GM19468 (cell line): ENCODE measurements at regions not wholly inside any gene's neighbourhood (a gene's known extent, or its start where the extent isn't known, plus 50 kb on each side); places are given as distances from the start of the nearest gene placed in this dataset.

ENCODE experiments used
- ATAC-seq: cut with Tn5 transposase; IDR thresholded peaks from one replicate; pipeline ENCODE4 v1.9.1; 2021; ENCODE audit warnings: mild to moderate bottlenecking, moderate library complexity, moderate number of reproducible peaks; ENCODE audit not compliant: unreplicated experiment; ENCODE audit errors: extremely low read depth

GRCh38 chr2:160666154-160667060, 172.8 kb upstream of the RBMS1 start:
- ATAC-seq, result no peak

GRCh38 chr2:160667811-160668210, 174.2 kb upstream of the RBMS1 start:
- ATAC-seq, result no peak

- no peak for ATAC-seq
Observed at GRCh38 chr2:160670618-160671017, 177.0 kb upstream of the RBMS1 start.

GRCh38 chr2:160672211-160672610, 178.6 kb upstream of the RBMS1 start:
- ATAC-seq, result no peak

DNA sequence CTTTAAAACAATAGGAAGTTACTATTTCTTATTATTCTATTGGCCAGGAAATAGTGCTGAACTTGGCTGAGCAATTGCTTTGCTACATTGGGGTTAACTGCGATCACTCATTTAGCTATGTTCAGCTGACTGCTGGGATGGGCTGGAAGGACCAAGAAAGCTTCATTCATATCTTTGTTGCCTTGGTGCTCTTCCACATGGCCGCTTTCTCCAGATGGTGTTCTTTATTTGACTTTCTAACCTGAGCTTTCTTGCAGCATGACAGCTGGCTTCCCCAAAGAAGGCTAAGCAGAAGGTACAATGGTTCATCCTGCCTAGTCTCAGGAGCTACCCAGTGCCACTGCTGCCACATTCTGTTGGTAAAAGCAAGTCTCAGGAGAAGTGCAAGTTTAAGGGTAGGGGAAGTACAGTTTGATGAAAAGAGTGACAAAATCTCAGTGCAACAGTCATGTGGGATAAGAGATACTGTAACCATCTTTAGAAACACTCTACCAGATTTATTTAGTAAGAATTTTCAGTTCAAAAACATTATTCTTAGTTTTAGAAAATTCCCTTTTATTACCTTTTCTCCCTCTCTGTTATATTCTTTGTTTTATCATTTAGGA, 180.6 kb upstream of the RBMS1 start:
- ATAC-seq, result no peak

DNA sequence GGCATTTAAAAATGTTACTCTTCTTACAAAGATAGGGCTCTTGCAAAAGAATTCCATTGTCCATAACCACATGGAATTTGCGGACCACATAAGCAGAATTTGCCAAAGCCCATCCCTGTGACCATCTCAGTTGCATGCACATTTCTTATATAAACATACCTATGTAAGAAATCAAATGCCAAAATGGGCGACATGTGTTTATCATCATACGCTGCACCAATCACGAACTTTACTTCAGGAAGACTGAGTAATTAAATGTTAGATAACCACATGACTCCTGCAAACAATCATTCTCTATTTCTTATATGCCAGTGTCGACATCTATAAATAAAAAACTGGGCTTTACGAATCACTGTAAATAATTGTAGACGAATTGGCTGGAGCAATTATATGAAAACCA, 186.1 kb upstream of the RBMS1 start:
- ATAC-seq, result no peak

DNA sequence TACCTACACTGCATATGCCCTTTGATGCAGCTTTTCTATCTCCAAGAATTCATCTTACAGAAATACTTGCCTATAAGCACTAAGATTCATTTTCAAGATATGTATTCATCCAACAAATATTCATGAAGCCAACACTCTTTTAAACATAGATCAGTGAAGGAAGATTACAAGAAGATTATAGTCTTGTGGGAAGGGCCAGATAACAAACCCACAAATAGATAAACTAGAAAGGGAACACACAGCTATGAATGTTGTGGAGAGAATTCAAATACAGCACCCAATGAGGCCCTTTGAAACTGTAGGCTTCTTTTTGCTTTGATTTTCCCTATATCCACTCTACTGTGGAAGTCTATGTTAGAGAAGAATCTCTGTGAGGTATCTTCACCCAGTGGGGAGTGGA, 186.7 kb upstream of the RBMS1 start:
- no peak for ATAC-seq

DNA sequence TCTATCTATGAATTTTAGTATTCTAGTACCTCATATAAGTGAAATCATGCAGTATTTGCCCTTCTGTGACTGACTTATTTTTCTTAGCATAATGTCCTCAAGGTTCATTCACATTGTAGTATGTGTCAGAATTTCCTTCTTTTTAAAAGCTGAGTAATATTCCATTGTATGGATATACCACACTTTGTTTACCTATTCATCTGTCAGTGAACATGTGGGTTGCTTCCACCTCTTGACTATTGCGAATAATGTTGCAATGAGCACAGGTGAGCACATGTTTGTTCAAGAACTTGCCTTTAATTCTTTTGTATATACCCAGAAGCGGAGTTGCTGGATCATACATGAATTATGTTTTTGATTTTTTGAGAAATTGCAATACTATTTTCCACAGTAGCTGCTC, 187.4 kb upstream of the RBMS1 start:
- ATAC-seq, result no peak

DNA sequence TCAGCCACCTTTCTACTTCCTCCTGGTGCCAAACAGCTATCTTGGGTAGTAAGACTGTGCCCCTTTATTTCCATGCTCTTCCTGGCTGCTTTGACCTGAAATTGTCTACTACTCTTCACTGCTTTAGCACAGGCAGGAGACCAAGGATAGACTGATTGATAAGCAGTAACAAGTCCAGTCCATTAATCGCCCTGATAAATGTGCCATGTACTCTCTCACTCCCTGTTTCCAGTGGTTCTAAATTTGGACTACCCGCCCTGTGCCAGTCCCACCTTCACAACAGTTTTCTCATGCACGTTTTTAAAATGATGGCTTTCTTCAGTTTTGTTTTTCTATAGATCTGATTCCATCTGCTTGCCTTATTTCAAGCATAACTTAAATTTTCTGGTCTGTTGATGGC, 189.6 kb upstream of the RBMS1 start:
- no peak for ATAC-seq

GRCh38 chr2:160687629-160688028, 194.0 kb upstream of the RBMS1 start:
- no peak for ATAC-seq

- ATAC-seq, result no peak
Observed at GRCh38 chr2:160689441-160689840, 195.8 kb upstream of the RBMS1 start.

DNA sequence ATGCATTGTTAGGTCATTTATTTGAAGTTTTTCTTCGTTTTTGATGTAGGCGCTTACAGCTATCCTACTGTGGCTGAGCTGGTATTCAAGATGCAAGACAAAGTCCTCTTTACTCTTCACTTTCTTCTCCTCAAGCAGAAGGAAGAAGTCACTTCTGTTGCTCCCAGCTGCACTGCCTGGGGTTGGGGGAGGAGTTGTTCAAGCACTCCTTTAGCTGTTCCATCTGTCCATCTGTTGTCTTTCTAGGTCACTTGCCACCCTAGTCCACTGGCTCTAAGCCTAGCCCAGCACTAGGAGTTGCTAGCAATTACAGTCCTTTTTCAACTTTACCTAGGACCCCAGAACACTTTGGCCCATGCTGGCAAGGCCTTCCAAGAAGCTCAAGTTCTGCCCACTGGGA, 200.6 kb upstream of the RBMS1 start:
- no peak for ATAC-seq

DNA sequence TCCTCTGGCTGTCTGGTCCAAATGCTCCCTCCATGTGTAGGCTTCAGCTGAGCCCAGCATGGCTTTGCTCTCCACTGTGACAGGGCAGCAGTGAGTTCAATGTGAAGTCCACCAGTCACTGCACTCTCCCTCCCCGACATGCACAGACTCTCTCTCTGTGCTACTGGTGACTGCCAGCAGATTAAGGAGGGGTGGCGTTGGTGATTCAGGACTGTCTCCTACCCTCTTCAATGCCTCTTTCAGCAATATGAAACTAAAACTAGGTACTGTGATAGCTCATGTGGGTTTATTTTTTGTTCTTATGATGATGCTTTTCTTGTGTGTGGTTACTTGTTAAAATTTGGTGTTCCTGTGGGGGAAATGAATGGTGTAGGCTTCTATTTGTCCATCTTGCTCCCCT, 201.0 kb upstream of the RBMS1 start:
- ATAC-seq, result peak; percentile 30

DNA sequence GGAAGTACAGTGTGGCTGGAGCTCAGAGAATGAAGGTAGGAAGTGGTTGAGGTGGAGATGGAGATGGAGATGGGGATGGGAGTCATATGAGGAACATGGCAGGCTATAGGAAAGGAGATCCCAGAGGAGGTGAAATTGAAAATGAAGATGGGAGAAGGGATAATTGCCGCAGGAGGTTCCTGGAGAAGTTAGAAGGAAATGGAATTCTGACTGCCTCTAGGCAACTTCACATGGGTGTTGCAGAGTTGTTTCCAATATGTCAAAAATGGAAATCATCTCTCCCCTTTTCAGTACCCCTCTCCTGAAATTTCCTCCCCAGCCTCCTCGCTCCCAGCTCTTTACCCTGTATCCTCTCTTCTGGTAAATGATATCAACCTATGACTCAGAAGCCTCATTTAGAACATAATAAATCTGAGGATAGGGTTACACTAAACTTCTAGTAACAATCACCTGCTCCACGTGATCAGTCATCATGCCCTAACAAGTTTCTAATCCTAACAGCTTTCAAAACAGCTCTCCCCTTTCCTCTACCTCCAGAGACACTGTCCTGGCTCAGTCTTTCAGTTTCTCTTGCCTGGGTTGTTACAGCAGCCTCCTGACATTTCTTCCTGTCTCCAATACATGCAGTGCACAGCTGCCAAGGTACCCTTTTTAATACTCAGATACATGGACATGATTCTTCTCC, 201.9 kb upstream of the RBMS1 start:
- no peak for ATAC-seq

GRCh38 chr2:160696087-160696452, 202.5 kb upstream of the RBMS1 start:
- no peak for ATAC-seq

DNA sequence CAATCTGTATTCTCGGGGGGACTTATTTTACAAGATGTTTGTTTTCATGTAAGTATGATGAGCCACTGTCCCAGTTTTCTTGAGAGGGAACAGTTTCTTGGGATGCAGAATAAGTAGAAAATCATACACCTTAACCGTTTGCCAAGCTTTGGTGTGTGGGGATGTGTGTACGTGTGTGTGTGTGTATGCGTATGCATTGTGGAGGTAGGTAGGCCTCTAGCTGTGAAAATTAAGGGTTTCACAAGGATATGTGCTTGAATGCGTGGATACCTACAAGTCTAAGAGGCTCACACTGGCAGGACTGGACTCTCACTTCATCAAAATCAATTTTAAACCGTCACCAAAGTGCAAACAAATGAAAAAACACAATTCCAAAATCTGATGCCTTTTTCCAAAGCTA, 204.2 kb upstream of the RBMS1 start:
- ATAC-seq, result no peak

DNA sequence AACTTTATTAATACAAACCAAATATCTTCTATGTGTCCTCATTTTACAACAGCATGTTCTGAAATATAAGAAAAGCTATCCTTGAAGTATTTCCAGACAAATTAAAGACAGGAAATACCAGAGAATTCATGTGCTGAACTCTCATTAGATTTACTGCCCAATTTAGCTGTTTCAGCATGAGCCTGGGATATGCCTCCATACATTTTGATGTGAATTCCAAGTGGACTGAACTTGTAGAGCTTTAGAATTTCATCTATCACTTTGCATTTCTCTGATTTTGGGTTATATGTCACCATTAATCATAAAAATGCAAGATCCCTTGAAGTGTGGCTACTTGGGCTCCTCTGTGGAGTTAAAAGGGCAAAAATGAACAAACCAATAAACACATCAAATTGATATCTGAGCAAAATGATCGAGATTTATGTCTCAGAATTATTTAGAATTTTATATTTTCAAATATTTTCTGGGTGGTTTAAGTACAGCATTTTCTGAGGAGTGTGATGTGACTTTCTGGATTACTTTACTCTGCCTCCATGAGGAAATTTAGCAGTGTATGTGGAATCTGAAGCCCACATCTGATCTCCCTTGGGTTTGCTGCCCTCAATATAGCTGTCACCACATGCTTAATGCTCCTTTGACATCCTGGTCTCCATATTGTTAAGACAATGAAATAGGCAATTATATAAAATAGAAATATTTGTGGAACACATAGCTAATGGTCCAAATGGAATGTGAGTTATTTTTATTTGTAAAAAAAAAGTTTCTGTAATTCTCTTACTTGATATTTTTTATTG, 206.6 kb upstream of the RBMS1 start:
- no peak for ATAC-seq

DNA sequence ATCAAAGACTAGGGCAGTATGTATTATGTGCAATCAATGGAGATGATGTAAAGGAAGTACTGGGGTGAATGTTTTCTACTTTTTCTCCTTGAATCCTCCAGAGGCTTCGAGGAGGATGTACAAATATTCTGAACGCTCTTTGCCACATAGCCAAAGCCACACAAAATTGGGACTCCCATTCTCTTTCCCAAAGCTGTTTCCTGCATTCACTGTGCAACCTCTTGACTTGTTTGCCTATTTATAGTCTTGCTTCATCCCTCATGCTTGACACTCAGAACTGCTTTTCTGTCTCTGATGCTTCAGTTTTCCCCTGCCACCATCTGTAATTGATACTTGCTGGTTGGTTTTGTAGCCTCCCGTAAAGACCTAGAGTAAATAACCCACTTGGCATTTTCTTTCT, 208.2 kb upstream of the RBMS1 start:
- no peak for ATAC-seq

GRCh38 chr2:160702754-160703153, 209.1 kb upstream of the RBMS1 start:
- no peak for ATAC-seq
